HepG2 (cell line): ENCODE measurements at regions not wholly inside any gene's neighbourhood (a gene's known extent, or its start where the extent isn't known, plus 50 kb on each side); places are given as distances from the start of the nearest gene placed in this dataset.

Source experiments
- GPBP1L1 ChIP-seq: sonication (generic); formaldehyde crosslinking; IDR thresholded peaks from 2 replicates; pipeline ENCODE4 v1.5.0; 2020; ENCODE audit warnings: mild to moderate bottlenecking, missing genetic modification reagents
- YEATS2 ChIP-seq: sonication (generic); formaldehyde crosslinking; IDR thresholded peaks from 2 replicates; pipeline ENCODE4 v1.4.0; 2020; ENCODE audit warnings: missing genetic modification reagents, borderline replicate concordance
- ZNF34 ChIP-seq: sonication (generic); formaldehyde crosslinking; IDR thresholded peaks from 2 replicates; pipeline ENCODE4 v1.4.0; 2020; ENCODE audit warnings: mild to moderate bottlenecking, missing genetic modification reagents, borderline replicate concordance
- ZNF362 ChIP-seq: sonication (generic); formaldehyde crosslinking; IDR thresholded peaks from 2 replicates; pipeline ENCODE4 v1.4.0; 2020; ENCODE audit warnings: missing genetic modification reagents, mild to moderate bottlenecking, borderline replicate concordance
- small RNA-seq, 3 experiments: library from RNA; depleted of rRNA; stranded (forward); fragments of <200 nt; gene quantifications; one replicate each; pipeline ENCODE3, GENCODE V24; 2012; ENCODE audit warnings: low read depth in 2 of 3, low replicate concordance in 1 of 3; ENCODE audit not compliant: insufficient read length in 3 of 3, insufficient read depth in 2 of 3

GRCh38 chrY:7141477-7141876 is 229.9 kb upstream of the AMELY start (continued):
- TF ChIP-seq YEATS2 (no peak), ZNF34 (CRISPR knock-in tag) (no peak), ZNF362 (CRISPR knock-in tag) (no peak), GPBP1L1 (no peak)
- TF ChIP-seq, all 625 proteins: peak for 0

Small RNA genes in the stretch of these regions (small RNA-seq; reads per million reads assigned to genes)
- gene RF00019 (0 reads per million in 3 experiments), gene RN7SKP282 (0 reads per million in 3 experiments), gene RNU6-521P (0 reads per million in 3 experiments)
